ENCODE measurements at regions not wholly inside any gene's neighbourhood (a gene's known extent, or its start where the extent isn't known, plus 50 kb on each side); places are given as distances from the start of the nearest gene placed in this dataset.
"Not testable (repeated sequence)": the region's sequence is repeated elsewhere in the genome, so short reads cannot be mapped to it uniquely, and the experiment has no call there.

DNA sequence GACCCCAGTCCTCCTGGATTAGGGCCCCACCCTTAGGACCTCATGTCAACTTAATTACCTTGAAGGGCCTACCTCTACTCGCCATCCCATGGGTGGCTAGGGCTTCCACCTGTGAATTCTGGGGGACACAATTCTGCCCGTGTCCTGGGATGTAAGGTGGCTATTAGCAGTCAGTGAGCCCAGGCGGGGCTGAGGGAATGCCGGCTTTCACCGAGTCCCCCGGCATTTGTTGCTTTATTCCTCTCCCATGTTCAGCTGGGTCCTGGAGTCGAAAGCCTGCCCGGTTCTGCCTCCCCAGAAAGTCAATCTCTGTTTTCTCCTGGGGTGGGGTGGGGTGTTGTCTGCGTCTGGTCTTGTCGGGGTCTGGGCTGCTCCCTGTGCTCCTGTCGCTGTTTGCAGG, 125.6 kb downstream of the GLRX3 start:
- Histone ChIP-seq H3K4me3 (ENCODE audit: low read length) (no peak overlapping the region), H3K36me3 (ENCODE audit: control insufficient read depth, insufficient read depth, low read length, severe bottlenecking) (no peaks in the 10 kb centered on the region), H3K9ac (ENCODE audit: low read length) (no peak overlapping the region), H3K4me1 (ENCODE audit: control insufficient read depth, insufficient read depth, low read length) (no peaks in the 10 kb centered on the region), H3K9me3 (ENCODE audit: control insufficient read depth, low read length) (peaks cover 22% of the 10 kb centered on the region), H3K27me3 (replicated peaks; ENCODE audit: control insufficient read depth, insufficient read depth, low read length) (no peaks in the 10 kb centered on the region)
- no peak for DNase-seq (ENCODE audit: low read depth)

DNA sequence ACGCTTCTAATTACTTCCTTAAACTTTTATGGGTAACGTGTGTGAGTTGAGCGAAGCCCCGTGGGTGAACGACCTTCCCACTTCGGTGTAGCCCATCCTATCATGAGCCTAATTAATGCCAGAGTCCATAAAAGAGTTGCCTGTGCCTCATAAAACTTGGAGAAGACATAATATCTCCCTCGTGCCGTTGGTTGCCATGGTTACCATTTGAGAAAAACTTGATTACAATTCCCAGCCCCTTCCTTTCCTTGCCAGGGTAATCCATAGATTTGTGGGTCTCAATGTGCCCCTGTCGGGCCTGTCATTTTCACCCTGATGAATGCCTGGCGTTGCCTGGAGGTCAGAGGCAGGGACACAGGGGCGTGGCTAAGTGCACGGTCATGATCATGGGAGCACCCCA, 127.1 kb downstream of the GLRX3 start:
- Histone ChIP-seq H3K9ac (ENCODE audit: low read length) (no peak overlapping the region), H3K4me1 (ENCODE audit: control insufficient read depth, insufficient read depth, low read length) (no peaks in the 10 kb centered on the region), H3K9me3 (ENCODE audit: control insufficient read depth, low read length) (peaks cover 37% of the 10 kb centered on the region), H3K4me3 (ENCODE audit: low read length) (no peak overlapping the region), H3K27me3 (replicated peaks; ENCODE audit: control insufficient read depth, insufficient read depth, low read length) (no peaks in the 10 kb centered on the region), H3K36me3 (ENCODE audit: control insufficient read depth, insufficient read depth, low read length, severe bottlenecking) (no peaks in the 10 kb centered on the region)
- no peak for DNase-seq (ENCODE audit: low read depth)

- H3K4me1 ChIP-seq (ENCODE audit: control insufficient read depth, insufficient read depth, low read length): no peaks in the 10 kb centered on the region
- no peak overlapping the region for H3K9ac ChIP-seq (ENCODE audit: low read length)
- H3K4me3 ChIP-seq (ENCODE audit: low read length): no peak overlapping the region
- no peaks in the 10 kb centered on the region for H3K36me3 ChIP-seq (ENCODE audit: control insufficient read depth, insufficient read depth, low read length, severe bottlenecking)
- peaks cover 43% of the 10 kb centered on the region for H3K9me3 ChIP-seq (ENCODE audit: control insufficient read depth, low read length)
- H3K27me3 ChIP-seq (replicated peaks; ENCODE audit: control insufficient read depth, insufficient read depth, low read length): no peaks in the 10 kb centered on the region
- no peak for DNase-seq (ENCODE audit: low read depth)
Measured at GRCh38 chr10:130265542-130265941, 129.4 kb downstream of the GLRX3 start.

DNA sequence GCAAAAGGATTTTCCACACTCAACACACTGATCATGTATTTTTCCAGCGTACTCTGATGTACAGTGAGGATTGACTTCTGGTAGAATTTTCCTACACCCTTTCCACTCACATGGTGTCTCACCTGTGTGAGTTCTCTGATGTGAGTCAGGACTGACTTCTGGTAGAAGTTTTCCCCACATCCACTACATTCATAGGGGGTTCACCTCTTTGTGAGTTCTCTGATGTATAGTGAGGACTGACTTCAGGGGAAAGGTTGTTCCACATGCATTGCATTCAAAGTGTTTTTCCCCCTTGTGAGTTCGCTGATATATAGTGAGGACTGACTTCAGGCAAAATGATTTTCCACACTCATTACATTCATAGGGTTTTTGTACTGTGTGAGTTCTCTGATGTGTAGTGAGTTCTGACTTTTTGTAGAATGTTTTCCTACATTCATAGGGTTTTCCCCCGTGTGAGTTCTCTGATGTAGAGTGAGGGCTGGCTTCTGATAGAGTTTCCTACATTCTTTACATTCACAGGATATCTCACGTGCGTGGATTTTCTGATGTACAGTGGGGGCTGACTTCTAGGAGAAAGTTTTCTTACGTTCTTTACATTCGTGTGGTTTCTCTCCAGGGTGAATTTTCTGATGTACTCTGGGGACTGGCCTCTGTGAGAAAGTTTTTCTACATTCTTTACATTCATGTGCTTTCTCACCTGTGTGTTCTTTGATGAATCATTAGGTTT, 146.5 kb downstream of the GLRX3 start:
- H3K4me3 ChIP-seq (ENCODE audit: low read length): peak overlapping the region; percentile 23
- H3K36me3 ChIP-seq (ENCODE audit: control insufficient read depth, insufficient read depth, low read length, severe bottlenecking): no peaks in the 10 kb centered on the region
- no peak overlapping the region for H3K9ac ChIP-seq (ENCODE audit: low read length)
- H3K4me1 ChIP-seq (ENCODE audit: control insufficient read depth, insufficient read depth, low read length): no peaks in the 10 kb centered on the region
- H3K9me3 ChIP-seq (ENCODE audit: control insufficient read depth, low read length): peaks cover 95% of the 10 kb centered on the region
- H3K27me3 ChIP-seq (replicated peaks; ENCODE audit: control insufficient read depth, insufficient read depth, low read length): no peaks in the 10 kb centered on the region
- no peak for DNase-seq (ENCODE audit: low read depth)

- DNase-seq (ENCODE audit: low read depth): no peak
- H3K9ac ChIP-seq (ENCODE audit: low read length): no peak overlapping the region
- H3K27me3 ChIP-seq (replicated peaks; ENCODE audit: control insufficient read depth, insufficient read depth, low read length): no peaks in the 10 kb centered on the region
- H3K4me1 ChIP-seq (ENCODE audit: control insufficient read depth, insufficient read depth, low read length): no peaks in the 10 kb centered on the region
- no peaks in the 10 kb centered on the region for H3K36me3 ChIP-seq (ENCODE audit: control insufficient read depth, insufficient read depth, low read length, severe bottlenecking)
- peak overlapping the region; percentile 23 for H3K4me3 ChIP-seq (ENCODE audit: low read length)
- peaks cover 92% of the 10 kb centered on the region for H3K9me3 ChIP-seq (ENCODE audit: control insufficient read depth, low read length)
Measured at GRCh38 chr10:130283219-130283545, 147.0 kb downstream of the GLRX3 start.

DNA sequence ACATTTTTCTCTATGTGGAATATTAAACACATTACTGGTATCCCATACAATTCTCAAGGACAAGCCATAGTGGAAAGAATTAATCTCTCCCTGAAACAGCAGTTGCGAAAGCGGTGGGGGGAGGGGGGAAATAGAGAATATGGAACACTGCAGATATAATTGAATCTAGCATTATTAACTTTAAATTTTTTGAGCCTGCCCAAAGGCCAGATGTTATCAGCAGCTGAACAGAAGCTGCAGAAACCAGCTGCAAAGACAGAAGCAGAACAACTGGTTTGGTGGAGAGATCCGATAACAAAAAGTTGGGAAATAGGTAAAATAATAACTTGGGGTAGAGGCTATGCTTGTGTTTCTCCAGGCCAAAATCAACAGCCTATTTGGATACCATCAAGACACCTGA, 159.6 kb downstream of the GLRX3 start:
- H3K36me3 ChIP-seq (ENCODE audit: control insufficient read depth, insufficient read depth, low read length, severe bottlenecking); H3K4me3 ChIP-seq (ENCODE audit: low read length); H3K9ac ChIP-seq (ENCODE audit: low read length); DNase-seq (ENCODE audit: low read depth); H3K27me3 ChIP-seq (replicated peaks; ENCODE audit: control insufficient read depth, insufficient read depth, low read length); H3K4me1 ChIP-seq (ENCODE audit: control insufficient read depth, insufficient read depth, low read length): not testable (repeated sequence)
- H3K9me3 ChIP-seq (ENCODE audit: control insufficient read depth, low read length): peaks cover 41% of the 10 kb centered on the region

DNA sequence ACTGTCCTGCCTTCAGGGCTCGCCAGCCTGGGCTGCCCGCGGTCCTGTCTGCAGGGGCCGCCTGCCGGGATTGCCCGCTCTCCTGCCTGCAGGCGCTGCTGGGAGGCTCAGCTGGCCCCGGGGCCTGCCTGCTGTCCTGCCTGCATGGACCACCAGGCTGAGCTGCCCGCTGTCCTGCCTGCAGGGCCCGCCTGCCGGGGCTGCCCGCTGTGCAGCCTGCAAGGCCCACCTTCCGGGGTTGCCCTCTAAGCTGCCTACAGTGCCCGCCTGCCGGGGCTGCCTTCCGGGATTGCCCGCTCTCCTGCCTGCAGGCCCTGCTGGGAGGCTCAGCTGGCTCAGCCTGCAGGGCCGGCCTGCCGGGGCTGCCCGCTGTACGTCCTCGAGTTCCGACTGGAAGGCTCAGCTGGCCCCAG, 164.4 kb downstream of the GLRX3 start:
- Histone ChIP-seq H3K4me3 (ENCODE audit: low read length) (peak overlapping the region; percentile 68), H3K9me3 (ENCODE audit: control insufficient read depth, low read length) (peaks cover 44% of the 10 kb centered on the region), H3K4me1 (ENCODE audit: control insufficient read depth, insufficient read depth, low read length) (no peaks in the 10 kb centered on the region), H3K9ac (ENCODE audit: low read length) (peak overlapping the region; percentile 79), H3K36me3 (ENCODE audit: control insufficient read depth, insufficient read depth, low read length, severe bottlenecking) (no peaks in the 10 kb centered on the region), H3K27me3 (replicated peaks; ENCODE audit: control insufficient read depth, insufficient read depth, low read length) (no peaks in the 10 kb centered on the region)
- DNase-seq (ENCODE audit: low read depth): no peak

DNA sequence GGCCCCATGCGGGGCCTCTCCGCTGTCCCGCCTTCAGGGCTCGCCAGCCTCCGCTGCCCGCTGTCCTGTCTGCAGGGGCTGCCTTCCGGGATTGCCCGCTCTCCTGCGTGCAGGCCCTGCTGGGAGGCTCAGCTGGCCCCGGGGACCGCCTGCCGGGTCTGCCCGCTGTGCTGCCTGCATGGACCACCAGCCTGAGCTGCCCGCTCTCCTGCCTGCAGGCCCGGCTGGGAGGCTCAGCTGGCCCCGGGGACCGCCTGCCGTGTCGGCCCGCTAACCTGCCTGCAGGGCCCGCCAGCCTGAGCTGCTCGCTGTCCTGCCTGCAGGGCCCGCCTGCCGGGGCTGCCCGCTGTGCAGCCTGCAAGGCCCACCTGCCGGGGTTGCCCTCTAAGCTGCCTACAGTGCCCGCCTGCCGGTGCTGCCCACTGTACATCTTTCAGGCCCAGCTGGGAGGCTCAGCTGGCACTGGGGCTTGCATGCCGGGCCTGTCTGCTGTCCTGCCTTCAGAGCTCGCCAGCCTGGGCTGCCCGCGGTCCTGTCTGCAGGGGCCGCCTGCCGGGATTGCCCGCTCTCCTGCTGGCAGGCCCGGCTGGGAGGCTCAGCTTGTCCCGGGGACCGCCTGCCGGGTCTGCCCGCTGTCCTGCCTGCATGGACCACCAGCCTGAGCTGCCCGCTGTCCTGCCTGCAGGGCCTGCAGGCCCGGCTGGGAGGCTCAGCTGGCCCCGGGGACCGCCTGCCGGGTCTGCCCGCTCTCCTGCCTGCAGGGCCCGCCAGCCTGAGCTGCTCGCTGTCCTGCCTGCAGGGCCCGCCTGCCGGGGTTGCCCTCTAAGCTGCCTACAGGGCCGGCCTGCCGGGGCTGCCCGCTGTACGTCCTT, 165.1 kb downstream of the GLRX3 start:
- H3K27me3 ChIP-seq (replicated peaks; ENCODE audit: control insufficient read depth, insufficient read depth, low read length): no peaks in the 10 kb centered on the region
- peaks cover 44% of the 10 kb centered on the region for H3K9me3 ChIP-seq (ENCODE audit: control insufficient read depth, low read length)
- peak overlapping the region; percentile 79 for H3K9ac ChIP-seq (ENCODE audit: low read length)
- H3K36me3 ChIP-seq (ENCODE audit: control insufficient read depth, insufficient read depth, low read length, severe bottlenecking): no peaks in the 10 kb centered on the region
- no peak for DNase-seq (ENCODE audit: low read depth)
- H3K4me1 ChIP-seq (ENCODE audit: control insufficient read depth, insufficient read depth, low read length): no peaks in the 10 kb centered on the region
- H3K4me3 ChIP-seq (ENCODE audit: low read length): peak overlapping the region; percentile 68

- Histone ChIP-seq H3K4me3 (ENCODE audit: low read length) (no peak overlapping the region), H3K36me3 (ENCODE audit: control insufficient read depth, insufficient read depth, low read length, severe bottlenecking) (no peaks in the 10 kb centered on the region), H3K9me3 (ENCODE audit: control insufficient read depth, low read length) (no peaks in the 10 kb centered on the region), H3K9ac (ENCODE audit: low read length) (no peak overlapping the region), H3K27me3 (replicated peaks; ENCODE audit: control insufficient read depth, insufficient read depth, low read length) (no peaks in the 10 kb centered on the region), H3K4me1 (ENCODE audit: control insufficient read depth, insufficient read depth, low read length) (no peaks in the 10 kb centered on the region)
- DNase-seq (ENCODE audit: low read depth): no peak
Measured at GRCh38 chr10:130326954-130327353, 190.8 kb downstream of the GLRX3 start.

DNA sequence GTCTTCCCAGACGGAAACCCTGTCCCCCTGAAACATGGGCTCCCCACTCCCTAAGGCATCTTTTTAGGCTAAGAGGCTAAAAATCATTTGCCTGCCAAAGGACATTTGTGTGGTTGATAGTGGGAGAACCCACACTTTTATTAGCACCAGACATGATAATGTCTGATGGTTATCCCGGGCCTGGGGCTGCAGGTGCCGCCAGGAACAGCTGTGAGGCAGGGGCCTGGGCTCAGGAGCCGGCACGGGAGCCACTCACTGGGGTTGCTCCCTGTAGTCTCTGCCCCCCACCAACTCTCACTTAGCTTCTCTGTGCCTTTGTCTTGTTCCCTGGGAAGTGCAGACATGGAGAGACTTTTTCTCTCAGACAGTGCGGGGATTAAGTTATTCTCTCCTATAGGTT, 193.6 kb downstream of the GLRX3 start:
- Histone ChIP-seq H3K4me1 (ENCODE audit: control insufficient read depth, insufficient read depth, low read length) (no peaks in the 10 kb centered on the region), H3K9ac (ENCODE audit: low read length) (no peak overlapping the region), H3K4me3 (ENCODE audit: low read length) (no peak overlapping the region), H3K27me3 (replicated peaks; ENCODE audit: control insufficient read depth, insufficient read depth, low read length) (no peaks in the 10 kb centered on the region), H3K9me3 (ENCODE audit: control insufficient read depth, low read length) (no peaks in the 10 kb centered on the region), H3K36me3 (ENCODE audit: control insufficient read depth, insufficient read depth, low read length, severe bottlenecking) (no peaks in the 10 kb centered on the region)
- no peak for DNase-seq (ENCODE audit: low read depth)

GRCh38 chr10:130333185-130333584, 197.0 kb downstream of the GLRX3 start:
- Histone ChIP-seq H3K9ac (ENCODE audit: low read length) (no peak overlapping the region), H3K4me1 (ENCODE audit: control insufficient read depth, insufficient read depth, low read length) (no peaks in the 10 kb centered on the region), H3K27me3 (replicated peaks; ENCODE audit: control insufficient read depth, insufficient read depth, low read length) (no peaks in the 10 kb centered on the region), H3K9me3 (ENCODE audit: control insufficient read depth, low read length) (no peaks in the 10 kb centered on the region), H3K36me3 (ENCODE audit: control insufficient read depth, insufficient read depth, low read length, severe bottlenecking) (no peaks in the 10 kb centered on the region), H3K4me3 (ENCODE audit: low read length) (no peak overlapping the region)
- no peak for DNase-seq (ENCODE audit: low read depth)
